ENCODE measurements at regions not wholly inside any gene's neighbourhood (a gene's known extent, or its start where the extent isn't known, plus 50 kb on each side); places are given as distances from the start of the nearest gene placed in this dataset.

GRCh38 chr6:43978473-43979346 lies 148.5 kb downstream of the MRPL14 start:
- DNase-seq (no peak), ATAC-seq (ENCODE audit: poor library complexity) (no peak)
- intact Hi-C loops (cut with DNase I), result no loop called here

DNA sequence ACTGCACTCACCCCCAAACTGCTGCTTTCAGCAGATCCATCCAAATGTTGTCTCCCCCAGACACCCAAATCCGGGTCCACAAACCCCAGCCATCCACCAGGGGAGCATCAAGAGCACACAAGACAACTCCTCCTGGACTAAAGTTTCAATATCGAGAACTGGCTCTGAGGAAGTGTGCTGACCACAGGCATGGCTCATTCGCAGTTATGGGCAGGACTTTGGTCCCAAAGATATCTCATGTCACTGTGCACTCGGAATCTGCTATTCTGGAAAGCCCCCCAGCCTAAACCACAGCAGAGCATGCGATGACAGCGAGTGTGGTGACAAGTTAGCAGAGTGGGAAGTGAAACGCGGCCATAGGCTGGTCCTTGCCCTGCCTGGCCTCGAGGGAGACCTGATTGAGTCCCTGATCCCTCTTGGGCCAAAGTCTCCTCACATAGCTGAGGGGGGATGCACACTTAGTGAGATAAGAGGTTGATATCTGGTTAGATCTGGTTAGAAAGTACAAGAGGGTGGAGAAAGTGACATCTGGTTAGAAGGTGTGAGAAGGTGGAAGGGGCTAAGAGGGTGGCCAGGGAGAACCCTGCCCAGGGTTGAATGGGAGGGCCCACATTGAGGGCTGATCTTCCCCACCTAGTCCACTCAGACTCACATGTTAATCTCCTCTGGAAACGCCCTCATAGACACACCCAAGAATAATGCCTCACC lies 149.7 kb downstream of the MRPL14 start:
- intact Hi-C loops (cut with DNase I), result no loop called here
- DNase-seq (no peak), ATAC-seq (ENCODE audit: poor library complexity) (no peak)

GRCh38 chr6:43976706-43977403 lies 150.4 kb downstream of the MRPL14 start:
- ATAC-seq (ENCODE audit: poor library complexity), result no peak
- no peak for DNase-seq
- intact Hi-C loops (cut with DNase I), result no loop called here

DNA sequence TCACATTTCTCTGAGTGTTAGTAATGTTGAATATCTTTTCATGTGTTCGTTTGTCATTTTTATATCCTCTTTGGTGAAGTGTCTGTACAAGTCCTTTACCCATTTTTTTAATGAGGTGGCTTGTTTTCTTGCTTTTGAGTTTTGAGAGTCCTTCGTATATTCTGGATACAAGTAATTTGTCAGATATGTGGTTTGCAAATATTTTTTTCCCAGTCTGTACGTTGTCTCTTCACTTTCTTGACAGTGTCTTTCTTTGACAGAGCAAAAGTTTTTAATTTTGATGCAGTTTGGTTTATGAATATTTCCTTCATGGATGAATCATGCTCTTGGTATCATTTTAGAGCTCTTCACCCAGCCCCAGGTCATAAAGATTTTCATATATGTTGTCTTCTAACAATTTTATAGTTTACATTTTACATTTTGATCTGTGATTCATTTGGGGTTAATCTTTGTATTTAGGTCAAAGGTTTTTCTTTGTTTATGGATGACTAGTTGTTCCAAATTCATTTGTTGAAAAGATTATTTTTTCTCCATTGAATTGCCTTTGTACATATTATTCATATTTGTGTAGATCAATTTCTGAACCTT lies 152.5 kb downstream of the MRPL14 start:
- DNase-seq (no peak), ATAC-seq (ENCODE audit: poor library complexity) (no peak)
- intact Hi-C loops (cut with DNase I), result no loop called here

- ATAC-seq (ENCODE audit: poor library complexity), result peak; percentile 6
- intact Hi-C loops (cut with DNase I), result no loop called here
These were observed 153.9 kb downstream of the MRPL14 start for GRCh38 chr6:43973357-43973756.

GRCh38 chr6:43972913-43973300 lies 154.3 kb downstream of the MRPL14 start:
- ATAC-seq (ENCODE audit: poor library complexity) (peak; percentile 92), DNase-seq (peak; percentile 93)
- intact Hi-C loops (cut with DNase I), result no loop called here

More at GRCh38 chr6:43973357-43973756, 153.9 kb downstream of the MRPL14 start:
- no peak for DNase-seq

DNA sequence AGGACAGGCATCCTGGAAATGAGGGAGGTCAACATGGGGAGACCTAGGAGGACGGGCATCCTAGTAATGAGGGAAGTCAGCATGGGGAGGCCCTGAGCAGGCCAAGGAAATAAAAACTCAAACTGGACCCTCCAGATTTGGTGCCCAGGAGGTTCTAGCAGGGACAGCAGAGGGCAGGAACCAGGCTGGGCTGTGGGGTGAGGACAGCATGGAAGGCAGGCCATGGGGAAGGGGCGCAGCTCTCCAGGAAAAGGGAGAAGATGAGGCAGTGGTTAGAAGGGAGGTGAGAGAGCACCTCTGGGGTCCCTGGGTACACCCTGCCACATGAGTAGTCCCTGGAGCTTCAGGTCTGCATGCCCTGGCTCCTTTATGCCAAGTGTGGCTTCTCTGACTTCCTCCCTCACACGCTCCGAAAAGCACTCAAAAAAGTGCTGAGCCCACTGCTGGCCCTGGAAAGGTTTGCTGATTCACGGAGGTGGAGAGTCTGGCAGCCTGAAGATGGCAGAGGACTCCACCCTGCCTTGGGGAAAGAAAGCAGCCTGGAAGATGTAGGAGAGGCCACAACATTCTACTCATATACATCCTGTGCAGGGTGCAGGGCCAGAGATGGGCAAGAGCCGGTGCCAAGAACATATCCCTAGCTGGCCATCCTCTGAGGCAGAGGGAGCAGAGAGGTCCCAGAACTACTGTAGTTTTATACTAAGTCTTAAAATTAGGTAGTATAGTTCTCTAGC lies 154.9 kb downstream of the MRPL14 start:
- intact Hi-C loops (cut with DNase I), result no loop called here
- DNase-seq (no peak), ATAC-seq (ENCODE audit: poor library complexity) (peak; percentile 57)

DNA sequence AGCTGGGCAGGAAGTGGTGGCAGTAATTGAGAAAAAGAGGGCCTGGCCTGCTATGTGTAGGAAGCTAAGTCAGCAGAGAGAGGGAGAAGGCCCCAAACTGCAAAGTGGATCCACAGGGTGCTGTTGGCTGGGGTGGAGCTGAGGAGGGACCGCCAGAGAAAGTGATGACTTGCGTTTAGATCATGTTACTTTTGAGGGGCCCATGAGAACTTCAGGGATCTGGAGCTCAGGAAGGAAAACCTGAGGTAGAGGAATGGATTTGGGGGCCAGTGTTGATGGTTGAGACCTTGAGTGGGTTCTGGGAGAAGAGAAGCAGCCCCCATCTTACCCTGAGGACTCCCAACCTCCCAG lies 155.5 kb downstream of the MRPL14 start:
- ATAC-seq (ENCODE audit: poor library complexity), result no peak
- intact Hi-C loops (cut with DNase I), result no loop called here
- no peak for DNase-seq

DNA sequence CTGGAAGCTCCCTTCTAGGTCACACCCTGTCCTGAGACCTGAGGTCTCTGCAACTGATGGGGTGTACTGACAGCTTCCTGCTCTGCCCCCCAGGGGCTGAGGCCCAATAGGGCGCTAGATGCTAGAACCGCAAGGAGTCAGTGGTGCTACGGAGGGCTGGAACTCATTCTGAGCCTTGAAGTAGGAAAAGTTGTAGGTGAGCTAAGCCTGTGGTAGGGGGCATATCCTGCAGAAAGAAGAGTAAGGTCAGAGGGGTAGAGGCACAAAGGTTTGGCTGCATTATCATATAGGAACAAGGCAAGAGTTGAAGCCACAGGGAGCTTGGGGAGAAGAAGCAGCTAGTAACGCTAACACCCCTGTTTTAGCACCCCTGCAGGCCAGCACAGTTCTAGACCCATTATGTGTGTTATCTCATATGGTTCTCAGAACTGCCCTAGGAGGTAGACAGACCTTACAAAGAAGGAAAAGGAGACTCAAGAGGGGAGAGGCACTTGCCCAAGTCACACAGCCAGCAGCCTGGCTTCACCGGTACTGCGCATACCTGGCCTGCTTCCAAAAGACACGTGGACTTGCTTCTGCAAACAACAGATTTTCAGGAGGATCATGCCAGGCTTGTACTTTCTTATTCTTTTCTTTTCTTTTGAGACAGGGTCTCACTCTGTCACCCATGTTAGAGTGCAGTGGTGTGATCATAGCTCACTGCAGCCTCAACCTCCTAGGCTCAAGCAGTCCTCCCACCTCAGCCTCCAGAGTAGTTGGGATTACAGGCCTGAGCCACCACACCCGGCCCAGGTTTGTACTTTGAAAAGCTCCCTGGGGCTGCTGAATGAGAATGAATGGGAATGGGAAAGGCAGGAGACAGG lies 156.1 kb downstream of the MRPL14 start:
- peak; percentile 18 for ATAC-seq (ENCODE audit: poor library complexity)
- intact Hi-C loops (cut with DNase I), result no loop called here
- DNase-seq, result no peak

DNA sequence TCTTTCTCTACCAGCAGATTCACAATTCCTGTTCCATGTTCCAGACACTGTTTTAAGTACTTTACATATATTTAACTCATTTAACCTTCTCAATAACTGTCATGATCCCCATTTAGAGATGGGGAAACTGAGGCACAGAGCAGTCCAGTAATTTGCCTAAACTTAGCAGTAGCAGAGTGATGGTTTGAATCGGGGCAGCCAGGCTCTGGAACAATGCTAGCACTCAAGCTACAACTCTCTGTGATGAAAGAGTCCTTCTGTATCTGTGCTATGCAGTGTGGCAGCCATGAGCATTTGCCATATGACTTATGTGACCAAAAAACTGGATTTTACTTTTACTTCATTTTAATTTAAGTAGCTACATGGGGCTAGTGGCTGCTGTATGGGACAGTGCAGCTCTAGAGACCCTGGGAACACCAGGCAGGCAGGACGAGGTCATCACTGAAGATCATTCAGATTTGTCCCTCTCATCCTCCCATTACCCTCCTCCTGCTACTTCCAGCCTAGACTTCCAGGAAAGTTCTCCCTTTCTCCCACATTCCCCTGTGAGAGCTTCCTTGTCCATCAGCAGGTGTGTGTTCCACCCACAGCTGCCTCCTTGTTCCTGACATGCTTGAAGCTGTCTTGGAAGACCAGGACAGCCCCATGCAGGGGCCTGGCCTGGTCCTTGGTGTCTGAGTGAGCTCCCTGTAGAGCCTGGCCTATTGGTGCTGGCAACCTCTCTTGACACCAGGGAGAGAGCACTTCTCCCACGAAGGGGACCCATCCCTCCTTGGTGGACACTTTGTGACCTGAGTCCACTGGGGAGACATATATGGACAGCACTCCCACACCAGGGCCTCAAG lies 157.0 kb downstream of the MRPL14 start:
- ATAC-seq (ENCODE audit: poor library complexity) (no peak), DNase-seq (no peak)
- intact Hi-C loops (cut with DNase I), result no loop called here

GRCh38 chr6:43969158-43969981 lies 157.9 kb downstream of the MRPL14 start:
- intact Hi-C loops (cut with DNase I), result no loop called here
- DNase-seq, result no peak
- no peak for ATAC-seq (ENCODE audit: poor library complexity)

GRCh38 chr6:43968110-43968965 lies 158.9 kb downstream of the MRPL14 start:
- intact Hi-C loops (cut with DNase I), result no loop called here
- ATAC-seq (ENCODE audit: poor library complexity), result no peak
- no peak for DNase-seq

- intact Hi-C loops (cut with DNase I), result no loop called here
- no peak for DNase-seq
- no peak for ATAC-seq (ENCODE audit: poor library complexity)
These were observed 159.5 kb downstream of the MRPL14 start for GRCh38 chr6:43967719-43968091.

DNA sequence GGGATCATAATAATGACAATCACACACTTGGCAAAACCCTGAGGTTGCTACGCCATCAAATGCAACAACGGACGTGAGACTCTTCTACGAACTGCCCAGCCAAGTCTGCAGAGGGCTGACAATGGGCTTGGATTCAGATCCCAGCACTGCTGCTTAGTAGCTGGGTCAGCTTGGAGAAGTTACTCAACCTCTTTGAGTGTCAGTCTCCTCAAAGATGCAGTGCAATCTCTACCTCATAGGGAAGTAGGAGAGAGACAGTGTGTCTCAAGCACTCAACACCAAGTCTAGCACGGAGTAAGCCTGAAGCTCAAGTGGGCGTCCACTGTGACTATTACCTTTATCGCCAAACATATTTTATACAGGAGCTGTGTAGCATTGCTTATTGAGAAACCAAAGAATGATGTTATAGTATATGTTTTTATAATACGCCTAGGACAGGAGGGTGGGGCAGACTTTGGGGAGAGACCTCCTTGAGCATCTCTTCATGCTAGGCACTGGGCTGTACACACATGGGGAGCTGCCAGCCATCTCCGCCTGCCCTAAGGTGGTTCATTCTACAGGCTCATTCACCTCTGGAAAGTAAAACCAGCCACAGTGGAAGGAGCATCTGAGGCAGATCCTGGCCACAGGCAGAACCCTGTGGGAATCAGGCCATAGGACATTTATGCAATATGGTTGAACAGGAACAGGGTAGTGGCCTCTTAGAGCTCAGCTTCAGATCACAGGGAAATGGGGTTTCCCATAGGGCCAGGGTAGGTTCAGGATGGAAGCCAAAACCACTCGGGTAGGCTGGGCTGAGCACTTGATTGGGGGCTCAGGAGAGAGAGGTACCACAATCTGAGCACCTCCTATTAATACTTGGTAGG lies 160.2 kb downstream of the MRPL14 start:
- intact Hi-C loops (cut with DNase I), result no loop called here
- DNase-seq (no peak), ATAC-seq (ENCODE audit: poor library complexity) (no peak)

- DNase-seq (no peak), ATAC-seq (ENCODE audit: poor library complexity) (no peak)
- intact Hi-C loops (cut with DNase I), result no loop called here
These were observed 160.9 kb downstream of the MRPL14 start for GRCh38 chr6:43966374-43966658.
